ENCODE measurements at regions not wholly inside any gene's neighbourhood (a gene's known extent, or its start where the extent isn't known, plus 50 kb on each side); places are given as distances from the start of the nearest gene placed in this dataset.
A peak's percentile ranks its signal among the peaks of the same experiment; 100 is the strongest.

GRCh38 chr16:66315210-66315825 lies 51.2 kb upstream of the CDH5 start:
- peak; percentile 95 for TF ChIP-seq CTCF (IDR thresholded peaks at IDR 0.05; ENCODE audit: borderline replicate concordance, insufficient read depth, low read depth, low read length)
- no peak overlapping the region for H3K4me3 ChIP-seq (ENCODE audit: low read depth, low read length)

- H3K4me3 ChIP-seq (ENCODE audit: low read depth, low read length), result no peak overlapping the region
- TF ChIP-seq CTCF (IDR thresholded peaks at IDR 0.05; ENCODE audit: borderline replicate concordance, insufficient read depth, low read depth, low read length), result no peak
Observed at GRCh38 chr16:66311306-66311705, 55.2 kb upstream of the CDH5 start.

GRCh38 chr16:66309215-66309807 lies 57.2 kb upstream of the CDH5 start:
- no peak overlapping the region for H3K4me3 ChIP-seq (ENCODE audit: low read depth, low read length)
- TF ChIP-seq CTCF (IDR thresholded peaks at IDR 0.05; ENCODE audit: borderline replicate concordance, insufficient read depth, low read depth, low read length), result no peak

GRCh38 chr16:66308096-66308495 lies 58.4 kb upstream of the CDH5 start:
- H3K4me3 ChIP-seq (ENCODE audit: low read depth, low read length), result no peak overlapping the region
- TF ChIP-seq CTCF (IDR thresholded peaks at IDR 0.05; ENCODE audit: borderline replicate concordance, insufficient read depth, low read depth, low read length), result no peak

- H3K4me3 ChIP-seq (ENCODE audit: low read depth, low read length), result no peak overlapping the region
- TF ChIP-seq CTCF (IDR thresholded peaks at IDR 0.05; ENCODE audit: borderline replicate concordance, insufficient read depth, low read depth, low read length), result no peak
Observed at GRCh38 chr16:66306366-66307150, 59.9 kb upstream of the CDH5 start.

- H3K4me3 ChIP-seq (ENCODE audit: low read depth, low read length), result no peak overlapping the region
- no peak for TF ChIP-seq CTCF (IDR thresholded peaks at IDR 0.05; ENCODE audit: borderline replicate concordance, insufficient read depth, low read depth, low read length)
Observed at GRCh38 chr16:66304961-66305360, 61.5 kb upstream of the CDH5 start.

Measured in GM12875 (cell line).